ENCODE measurements at regions not wholly inside any gene's neighbourhood (a gene's known extent, or its start where the extent isn't known, plus 50 kb on each side); places are given as distances from the start of the nearest gene placed in this dataset.
"Not testable (repeated sequence)": the region's sequence is repeated elsewhere in the genome, so short reads cannot be mapped to it uniquely, and the experiment has no call there.

DNA sequence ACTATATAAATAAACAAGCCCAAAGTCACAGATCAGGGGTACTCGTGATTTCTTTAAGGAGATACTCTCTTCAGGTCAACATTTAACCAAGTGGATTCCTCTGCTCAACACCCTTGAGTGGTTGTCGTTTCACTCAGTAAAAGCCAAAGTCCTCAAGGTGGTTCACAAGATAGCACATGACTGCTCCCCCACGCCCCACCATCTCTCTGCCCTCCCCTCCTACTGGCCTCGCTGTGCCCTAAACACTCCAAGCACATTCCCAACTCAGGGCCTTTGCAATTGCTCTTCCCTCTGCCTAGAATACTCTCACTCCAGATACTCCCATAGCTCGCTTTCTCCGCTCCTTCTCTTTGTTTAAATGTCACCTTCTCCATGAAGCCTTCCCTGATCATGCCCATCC lies 72.1 kb upstream of the FHIP2A start:
- Mint-ChIP-seq H3K4me3 (no peak overlapping the region), H3K27me3 (peaks cover 5% of the 10 kb centered on the region), H3K4me1 (ENCODE audit: low read depth) (peaks cover 5% of the 10 kb centered on the region), H3K27ac (no peak overlapping the region), H3K36me3 (ENCODE audit: low read depth) (no peaks in the 10 kb centered on the region), H3K9me3 (no peaks in the 10 kb centered on the region)
- intact Hi-C loops (cut with micrococcal nuclease), result no loop called here

DNA sequence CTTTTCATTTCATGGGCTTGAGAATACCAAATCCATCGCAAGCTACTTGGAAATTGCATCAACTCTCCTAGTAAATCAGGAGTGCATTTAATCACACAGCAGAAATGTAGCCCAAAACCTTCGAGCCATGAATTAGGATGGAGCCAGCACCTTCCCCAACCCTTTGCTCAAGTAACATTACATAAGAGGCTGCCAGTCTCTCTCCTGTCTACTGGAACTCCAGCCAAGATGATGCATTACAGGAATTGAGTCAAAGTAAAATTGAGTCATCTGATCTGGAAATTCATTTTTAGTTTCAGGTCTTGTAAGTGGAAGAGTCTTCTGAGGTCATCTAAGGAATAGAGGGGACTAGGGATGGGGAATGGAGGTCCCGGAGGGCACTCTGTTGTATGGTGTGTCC lies 69.7 kb upstream of the FHIP2A start:
- intact Hi-C loops (cut with micrococcal nuclease), result no loop called here
- H3K9me3 Mint-ChIP-seq, result no peaks in the 10 kb centered on the region
- H3K4me1 Mint-ChIP-seq (ENCODE audit: low read depth), result no peaks in the 10 kb centered on the region
- peaks cover 5% of the 10 kb centered on the region for H3K27me3 Mint-ChIP-seq
- H3K4me3 Mint-ChIP-seq, result no peak overlapping the region
- no peak overlapping the region for H3K27ac Mint-ChIP-seq
- no peaks in the 10 kb centered on the region for H3K36me3 Mint-ChIP-seq (ENCODE audit: low read depth)

DNA sequence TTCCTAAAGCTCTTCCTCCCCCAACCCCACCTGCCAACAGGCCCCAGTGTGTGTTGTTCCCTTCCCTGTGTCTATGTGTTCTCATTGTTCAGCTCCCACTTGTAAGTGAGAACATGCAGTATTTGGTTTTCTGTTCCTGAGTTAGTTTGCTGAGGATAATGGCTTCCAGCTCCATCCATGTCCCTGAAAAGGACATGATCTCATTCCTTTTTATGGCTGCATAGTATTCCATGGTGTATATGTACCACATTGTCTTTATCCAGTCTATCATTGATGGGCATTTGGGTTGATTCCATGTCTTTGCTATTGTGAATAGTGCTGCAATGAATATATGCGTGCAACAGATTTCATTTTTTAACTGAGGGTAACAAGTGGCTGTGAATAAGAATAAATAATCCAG lies 69.0 kb upstream of the FHIP2A start:
- not testable (repeated sequence) for H3K4me1 Mint-ChIP-seq (ENCODE audit: low read depth)

DNA sequence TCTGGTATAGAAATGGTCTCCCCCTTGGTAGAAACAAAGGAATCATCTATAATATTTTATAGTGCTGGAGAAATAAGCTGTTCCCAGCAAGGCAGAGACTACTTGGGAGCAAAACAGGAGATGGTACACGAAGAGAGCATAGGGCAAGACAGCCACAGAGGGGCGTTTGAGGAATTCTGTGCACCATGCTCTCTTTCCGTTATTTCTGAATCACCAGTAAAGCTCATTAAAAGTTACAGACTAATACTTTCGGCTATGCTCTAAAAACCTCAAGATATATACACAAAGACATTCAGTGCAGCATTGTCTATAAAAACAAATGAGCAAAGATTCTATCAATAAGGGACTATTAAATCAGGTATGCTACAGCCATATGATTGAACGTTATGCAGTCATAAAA lies 68.5 kb upstream of the FHIP2A start:
- Mint-ChIP-seq H3K9me3 (no peaks in the 10 kb centered on the region), H3K27me3 (peaks cover 5% of the 10 kb centered on the region), H3K36me3 (ENCODE audit: low read depth) (no peaks in the 10 kb centered on the region), H3K4me3 (no peak overlapping the region), H3K4me1 (ENCODE audit: low read depth) (no peaks in the 10 kb centered on the region), H3K27ac (no peak overlapping the region)
- intact Hi-C loops (cut with micrococcal nuclease), result no loop called here

More for the DNA sequence above, 69.0 kb upstream of the FHIP2A start:
- H3K9me3 Mint-ChIP-seq; H3K36me3 Mint-ChIP-seq (ENCODE audit: low read depth); intact Hi-C loops (cut with micrococcal nuclease); H3K27me3 Mint-ChIP-seq; H3K4me3 Mint-ChIP-seq; H3K27ac Mint-ChIP-seq: not testable (repeated sequence)

DNA sequence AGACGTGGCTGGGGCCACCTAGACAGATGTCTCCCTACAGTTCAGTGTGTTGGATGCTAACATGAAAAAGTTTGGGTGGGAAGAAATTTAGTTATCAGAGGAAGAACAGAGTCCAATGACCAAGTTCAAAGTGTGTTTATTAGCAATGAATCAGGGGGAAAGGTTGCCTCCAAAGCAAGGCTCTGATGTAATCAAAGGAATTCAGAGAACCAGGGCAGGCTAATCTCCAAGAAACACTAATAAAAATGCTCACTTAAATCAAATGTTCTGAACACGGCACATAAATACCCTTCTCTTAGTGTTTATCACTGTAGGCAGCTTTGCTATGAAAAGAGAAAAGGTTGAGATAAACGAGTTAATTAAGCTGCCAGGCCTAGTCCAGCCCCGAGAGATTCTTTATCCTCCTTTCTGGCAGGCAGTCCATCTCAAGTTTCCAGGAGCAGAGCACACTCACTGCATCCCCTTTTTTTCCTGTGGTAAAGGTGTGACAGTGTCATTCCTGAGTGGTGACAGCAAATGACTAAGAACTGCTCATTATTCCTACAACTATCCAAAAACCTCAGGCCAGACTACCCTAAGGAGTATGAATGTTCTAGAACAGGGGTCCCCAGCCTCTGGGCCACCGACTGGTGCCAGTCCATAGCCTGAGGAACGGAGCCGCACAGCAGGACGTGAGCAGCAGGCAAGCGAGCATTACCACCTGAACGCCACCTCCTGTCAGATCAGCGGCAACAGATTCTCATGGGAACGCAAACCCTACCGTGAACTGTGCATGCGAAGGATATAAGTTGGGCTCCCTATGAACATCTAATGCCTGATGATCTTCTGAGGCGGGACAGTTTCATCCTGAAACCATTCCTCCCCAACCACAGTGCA lies 66.9 kb upstream of the FHIP2A start:
- peaks cover under 1% of the 10 kb centered on the region for H3K27me3 Mint-ChIP-seq
- no peak overlapping the region for H3K4me3 Mint-ChIP-seq
- no peaks in the 10 kb centered on the region for H3K4me1 Mint-ChIP-seq (ENCODE audit: low read depth)
- intact Hi-C loops (cut with micrococcal nuclease), result no loop called here
- no peaks in the 10 kb centered on the region for H3K36me3 Mint-ChIP-seq (ENCODE audit: low read depth)
- H3K27ac Mint-ChIP-seq, result no peak overlapping the region
- H3K9me3 Mint-ChIP-seq, result no peaks in the 10 kb centered on the region

DNA sequence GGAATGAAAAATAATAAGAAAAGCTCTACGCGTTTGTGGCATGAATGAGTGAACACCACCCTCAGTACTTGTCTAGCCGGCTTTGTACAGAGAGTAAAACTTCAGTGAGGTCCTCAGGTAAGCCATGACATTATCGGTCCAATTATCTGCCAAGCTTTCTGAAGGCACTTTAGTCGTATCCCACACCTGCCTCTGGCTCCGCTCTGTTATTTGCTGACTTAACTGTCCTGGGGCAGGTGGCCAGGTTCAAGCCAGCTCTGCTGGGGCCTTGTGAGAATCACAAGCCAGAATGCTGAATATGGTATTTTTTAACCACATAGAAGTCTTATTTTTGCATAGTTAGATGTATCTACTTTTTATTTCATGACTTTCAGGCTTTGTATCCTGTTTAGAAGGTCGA lies 66.0 kb upstream of the FHIP2A start:
- H3K4me3 Mint-ChIP-seq, result no peak overlapping the region
- no peaks in the 10 kb centered on the region for H3K9me3 Mint-ChIP-seq
- H3K27ac Mint-ChIP-seq, result no peak overlapping the region

DNA sequence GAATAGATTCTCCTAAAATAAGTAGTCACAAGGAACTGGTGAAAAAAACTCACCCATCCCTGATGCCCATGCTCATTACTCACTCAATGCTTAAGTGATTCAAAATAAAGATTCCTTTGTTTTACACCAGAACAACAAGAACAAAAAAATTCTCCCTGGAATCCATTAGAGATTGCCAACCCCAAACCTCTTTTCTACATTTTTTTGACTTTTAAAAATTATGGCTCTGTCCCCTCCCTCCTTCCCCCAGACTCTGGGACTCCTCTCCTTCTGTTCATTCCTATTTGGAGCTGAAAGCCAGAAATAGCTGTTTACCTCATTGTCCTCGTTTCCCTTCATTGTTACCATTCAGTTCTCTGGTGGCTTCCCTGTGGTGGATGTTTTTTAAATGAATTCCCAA lies 63.2 kb upstream of the FHIP2A start:
- Mint-ChIP-seq H3K9me3 (no peaks in the 10 kb centered on the region), H3K4me1 (ENCODE audit: low read depth) (no peaks in the 10 kb centered on the region), H3K27ac (no peak overlapping the region), H3K4me3 (no peak overlapping the region), H3K36me3 (ENCODE audit: low read depth) (no peaks in the 10 kb centered on the region), H3K27me3 (peaks cover 2% of the 10 kb centered on the region)
- intact Hi-C loops (cut with micrococcal nuclease), result no loop called here

More for the DNA sequence above, 66.0 kb upstream of the FHIP2A start:
- no peaks in the 10 kb centered on the region for H3K36me3 Mint-ChIP-seq (ENCODE audit: low read depth)
- no peaks in the 10 kb centered on the region for H3K27me3 Mint-ChIP-seq
- intact Hi-C loops (cut with micrococcal nuclease), result no loop called here
- no peaks in the 10 kb centered on the region for H3K4me1 Mint-ChIP-seq (ENCODE audit: low read depth)

DNA sequence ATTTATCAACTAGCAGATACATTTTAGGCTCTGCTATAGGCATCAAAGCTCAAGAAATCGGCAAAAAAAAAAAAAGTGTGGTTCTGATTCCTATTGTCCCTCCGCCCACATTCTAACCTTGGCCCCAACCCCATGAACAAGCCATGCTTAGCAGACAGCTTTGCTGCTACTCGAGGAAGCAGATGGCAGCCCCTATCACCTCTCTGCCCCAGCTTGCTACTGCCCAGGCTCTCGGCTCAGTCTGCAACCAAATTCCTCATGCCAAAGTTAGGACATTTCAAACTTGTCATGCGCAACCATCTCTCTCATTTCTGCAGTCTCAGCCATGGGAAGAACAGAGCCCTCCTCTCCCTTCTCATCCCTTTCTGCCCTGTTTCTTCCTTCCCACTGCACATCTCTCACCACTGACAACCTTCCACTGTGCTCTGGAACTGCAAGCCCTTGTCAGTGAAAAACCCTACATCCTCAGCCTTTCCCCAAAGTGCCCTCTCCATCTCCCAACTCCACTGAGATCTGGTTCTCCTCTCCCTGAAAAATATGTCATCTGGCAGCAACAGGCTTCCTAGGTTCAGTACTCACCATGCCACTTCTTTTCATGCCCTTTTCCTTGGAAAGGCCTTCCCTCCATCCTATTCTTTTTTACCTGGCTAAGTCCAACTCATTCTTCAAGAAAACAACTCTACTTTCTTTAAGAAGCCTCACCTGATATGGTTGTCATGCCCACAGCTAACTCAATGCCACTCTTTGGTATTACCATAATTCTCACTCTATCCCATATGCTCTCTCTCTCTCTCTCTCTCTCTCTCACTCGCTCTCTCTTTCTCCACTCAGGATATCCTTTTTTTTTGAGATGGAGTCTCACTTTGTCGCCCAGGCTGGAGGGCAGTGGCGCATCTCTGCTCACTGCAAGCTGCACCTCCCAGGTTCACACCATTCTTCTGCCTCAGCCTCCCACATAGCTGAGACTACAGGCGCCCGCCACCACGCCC lies 60.1 kb upstream of the FHIP2A start:
- intact Hi-C loops (cut with micrococcal nuclease), result no loop called here
- no peaks in the 10 kb centered on the region for H3K9me3 Mint-ChIP-seq

DNA sequence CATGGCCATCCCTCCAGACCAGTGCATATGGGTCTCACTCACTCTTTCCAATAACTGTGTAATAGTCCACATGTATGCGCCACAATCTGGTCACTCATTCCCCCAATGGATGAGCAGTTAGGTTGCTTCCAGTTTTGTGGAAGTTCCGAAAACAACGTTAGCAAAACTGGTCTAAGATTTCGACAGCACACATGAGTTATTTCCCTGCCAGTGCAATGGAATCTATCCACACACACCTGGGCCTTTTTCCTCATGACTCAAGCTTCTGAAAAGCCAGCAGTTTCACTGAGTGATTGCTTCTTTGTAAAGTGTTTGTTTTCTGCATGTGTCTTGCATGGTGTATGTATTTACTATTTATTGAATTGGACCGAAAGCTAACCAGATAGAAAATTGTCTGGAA lies 58.8 kb upstream of the FHIP2A start:
- intact Hi-C loops (cut with micrococcal nuclease), result no loop called here
- Mint-ChIP-seq H3K4me3 (no peak overlapping the region), H3K9me3 (no peaks in the 10 kb centered on the region), H3K27me3 (peaks cover 13% of the 10 kb centered on the region), H3K4me1 (ENCODE audit: low read depth) (no peaks in the 10 kb centered on the region), H3K36me3 (ENCODE audit: low read depth) (no peaks in the 10 kb centered on the region), H3K27ac (no peak overlapping the region)

More for the DNA sequence above, 60.1 kb upstream of the FHIP2A start:
- Mint-ChIP-seq H3K4me1 (ENCODE audit: low read depth) (no peaks in the 10 kb centered on the region), H3K36me3 (ENCODE audit: low read depth) (no peaks in the 10 kb centered on the region), H3K27ac (no peak overlapping the region), H3K27me3 (peaks cover 3% of the 10 kb centered on the region), H3K4me3 (no peak overlapping the region)

DNA sequence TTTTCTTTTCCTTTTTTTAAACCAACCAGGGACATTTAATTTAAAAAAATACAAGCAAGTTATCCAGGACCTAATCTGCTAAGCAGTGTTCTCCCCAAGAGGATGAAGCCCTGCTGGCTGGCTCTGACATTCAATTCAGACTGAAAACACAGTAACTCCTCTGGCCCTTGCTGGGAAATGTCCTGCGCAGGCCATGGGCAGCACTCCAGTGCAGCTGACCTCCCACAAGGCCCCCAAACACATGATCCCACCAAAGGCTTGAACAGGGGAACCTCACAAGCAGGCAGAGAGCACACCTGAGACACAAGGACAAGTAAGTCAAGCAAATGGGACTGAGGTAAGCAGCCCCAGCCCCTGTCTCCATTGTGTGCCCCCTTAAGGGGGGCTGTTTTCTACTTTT lies 56.9 kb upstream of the FHIP2A start:
- no peaks in the 10 kb centered on the region for H3K36me3 Mint-ChIP-seq (ENCODE audit: low read depth)
- H3K27ac Mint-ChIP-seq, result no peak overlapping the region
- H3K9me3 Mint-ChIP-seq, result no peaks in the 10 kb centered on the region
- H3K4me1 Mint-ChIP-seq (ENCODE audit: low read depth), result no peaks in the 10 kb centered on the region
- no peak overlapping the region for H3K4me3 Mint-ChIP-seq
- intact Hi-C loops (cut with micrococcal nuclease), result no loop called here
- peaks cover 25% of the 10 kb centered on the region for H3K27me3 Mint-ChIP-seq

DNA sequence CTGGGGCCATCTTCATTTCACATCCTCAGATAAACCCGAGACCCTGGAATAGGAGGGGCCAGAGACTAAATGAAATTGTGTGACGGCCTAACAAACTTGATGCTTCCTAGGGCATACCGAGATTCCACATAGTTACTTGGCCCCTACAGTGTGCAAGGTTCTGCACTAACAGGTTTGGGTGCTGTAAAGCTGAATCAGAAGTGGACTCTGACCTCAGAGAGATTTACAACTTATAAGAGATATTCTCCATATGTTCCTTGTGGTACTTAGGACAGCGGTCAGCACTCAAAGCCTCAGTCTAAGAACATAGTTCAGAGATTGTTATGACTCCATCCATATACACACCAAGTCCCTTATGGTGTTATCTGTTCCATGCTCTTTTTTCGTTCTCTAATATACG lies 55.1 kb upstream of the FHIP2A start:
- H3K4me1 Mint-ChIP-seq (ENCODE audit: low read depth), result no peaks in the 10 kb centered on the region
- H3K27ac Mint-ChIP-seq, result no peak overlapping the region
- intact Hi-C loops (cut with micrococcal nuclease), result no loop called here
- no peak overlapping the region for H3K4me3 Mint-ChIP-seq
- no peaks in the 10 kb centered on the region for H3K36me3 Mint-ChIP-seq (ENCODE audit: low read depth)
- no peaks in the 10 kb centered on the region for H3K9me3 Mint-ChIP-seq
- peaks cover 33% of the 10 kb centered on the region for H3K27me3 Mint-ChIP-seq

DNA sequence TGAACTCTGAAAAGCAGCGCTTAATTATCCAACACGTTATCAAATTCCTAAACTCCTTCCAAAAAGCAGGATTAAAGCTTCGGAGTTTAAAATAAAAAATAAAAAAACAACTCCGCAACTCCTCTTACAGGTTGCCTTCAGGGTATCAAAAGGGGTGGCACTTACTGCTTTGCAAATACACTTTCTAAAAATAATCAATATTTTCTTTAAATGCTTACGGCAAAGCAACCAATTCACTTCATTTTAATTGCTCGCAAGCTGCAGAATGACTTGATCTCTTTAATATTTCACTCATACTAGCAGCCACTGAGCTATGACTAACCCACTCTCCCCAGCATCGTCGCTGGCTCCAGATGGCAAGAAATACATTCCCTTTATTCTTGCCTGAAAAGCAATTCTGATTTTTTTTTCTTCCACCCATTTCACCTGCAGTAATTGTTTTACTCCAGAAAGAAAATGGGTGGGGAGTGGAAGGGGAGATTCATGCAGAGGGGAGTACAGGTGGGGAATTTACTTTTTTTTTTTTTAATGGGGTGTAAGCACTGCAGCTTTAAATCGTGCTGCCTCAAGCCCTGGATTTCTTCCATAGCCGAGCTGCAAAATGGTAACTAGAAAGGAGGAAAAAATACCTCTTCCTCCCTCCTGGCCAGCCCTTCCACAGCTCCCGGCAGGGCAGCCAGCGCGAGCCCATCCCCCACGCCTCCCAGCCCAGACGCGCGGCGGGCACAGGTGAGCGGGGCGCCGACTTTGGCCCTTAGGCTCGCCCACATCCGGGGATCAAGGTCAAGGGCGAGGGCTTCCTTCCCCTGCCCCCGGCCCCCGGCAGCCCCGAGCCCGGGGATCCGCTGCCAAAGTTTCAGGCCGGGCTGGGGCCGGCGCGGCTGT lies 54.2 kb upstream of the FHIP2A start:
- Mint-ChIP-seq H3K4me3 (peak overlapping the region; percentile 4), H3K4me1 (ENCODE audit: low read depth) (no peaks in the 10 kb centered on the region), H3K36me3 (ENCODE audit: low read depth) (no peaks in the 10 kb centered on the region), H3K9me3 (no peaks in the 10 kb centered on the region), H3K27me3 (peaks cover 32% of the 10 kb centered on the region), H3K27ac (no peak overlapping the region)
- intact Hi-C loops (cut with micrococcal nuclease), result no loop called here

DNA sequence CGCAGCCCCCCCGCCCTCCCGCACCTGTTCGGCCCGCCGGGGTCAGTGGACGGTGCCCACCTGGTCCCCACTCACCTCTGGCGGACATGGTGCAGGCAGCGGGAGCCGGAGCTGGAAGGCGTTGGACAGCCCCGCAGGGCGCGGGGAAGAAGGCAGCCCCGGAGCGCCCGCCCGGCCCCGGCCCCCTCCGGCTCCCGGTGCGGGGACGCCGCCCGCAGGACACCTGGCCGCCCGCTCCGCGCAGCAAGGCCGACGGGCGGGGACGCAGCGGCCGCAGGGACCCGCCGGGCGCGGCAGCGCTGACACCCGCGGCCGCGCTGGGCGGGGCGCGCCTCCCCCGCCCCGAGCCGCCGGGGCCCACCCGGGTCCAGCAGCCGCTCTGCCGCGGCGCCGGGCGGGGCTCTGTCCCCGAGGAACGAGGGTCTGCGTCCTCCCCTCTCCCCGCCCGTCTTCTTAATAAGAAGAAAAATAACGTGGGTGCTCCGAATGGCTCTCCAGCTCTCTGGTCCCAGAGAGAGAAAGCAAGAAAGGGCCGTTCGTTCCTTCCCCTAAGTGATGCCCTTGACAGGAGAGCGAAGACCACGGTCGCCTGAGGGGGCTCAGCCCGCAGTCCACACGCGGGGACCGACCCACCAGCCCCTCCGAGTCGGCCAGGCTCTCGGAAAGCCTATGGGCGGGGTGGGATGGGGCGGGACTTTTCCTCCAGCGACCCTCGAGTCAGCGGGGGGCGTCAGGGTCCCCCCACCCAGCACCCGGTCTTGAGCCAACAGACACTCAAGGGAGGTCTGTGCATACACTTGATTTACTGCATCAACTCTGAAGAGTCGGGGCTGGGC lies 53.4 kb upstream of the FHIP2A start:
- peak overlapping the region; percentile 39 for H3K4me3 Mint-ChIP-seq
- H3K36me3 Mint-ChIP-seq (ENCODE audit: low read depth), result no peaks in the 10 kb centered on the region
- no peaks in the 10 kb centered on the region for H3K9me3 Mint-ChIP-seq
- H3K27me3 Mint-ChIP-seq, result peaks cover 34% of the 10 kb centered on the region
- intact Hi-C loops (cut with micrococcal nuclease), result no loop called here
- H3K4me1 Mint-ChIP-seq (ENCODE audit: low read depth), result no peaks in the 10 kb centered on the region
- H3K27ac Mint-ChIP-seq, result no peak overlapping the region
